Skeletal muscle cell (primary cell): ENCODE measurements at regions not wholly inside any gene's neighbourhood (a gene's known extent, or its start where the extent isn't known, plus 50 kb on each side); places are given as distances from the start of the nearest gene placed in this dataset.

Experiments
- DNase-seq: peaks from one replicate; pipeline ENCODE4 v3.0.0-alpha.2; 2010; ENCODE audit warnings: low read depth
- H3K4me3 ChIP-seq: 2 replicates; pipeline ENCODE4 v1.5.1; 2011; ENCODE audit warnings: low read depth, mild to moderate bottlenecking, control low read depth, low read length, moderate library complexity

GRCh38 chr11:135075740-135076139 is 663.7 kb upstream of the B3GAT1 start:
- no peak for DNase-seq
- H3K4me3 ChIP-seq, result no peak overlapping the region

GRCh38 chr11:135074397-135074998 is 662.5 kb upstream of the B3GAT1 start:
- H3K4me3 ChIP-seq, result no peak overlapping the region
- DNase-seq, result no peak

- no peak overlapping the region for H3K4me3 ChIP-seq
- DNase-seq, result no peak
Measured at GRCh38 chr11:135073870-135074269, 661.8 kb upstream of the B3GAT1 start.

GRCh38 chr11:135073381-135073780 is 661.3 kb upstream of the B3GAT1 start:
- no peak for DNase-seq
- no peak overlapping the region for H3K4me3 ChIP-seq

- no peak overlapping the region for H3K4me3 ChIP-seq
- no peak for DNase-seq
Measured at GRCh38 chr11:135069890-135070289, 657.8 kb upstream of the B3GAT1 start.

GRCh38 chr11:135069063-135069462 is 657.0 kb upstream of the B3GAT1 start:
- DNase-seq, result no peak

GRCh38 chr11:135062994-135063393 is 651.0 kb upstream of the B3GAT1 start:
- no peak overlapping the region for H3K4me3 ChIP-seq
- DNase-seq, result no peak

More at GRCh38 chr11:135069063-135069462, 657.0 kb upstream of the B3GAT1 start:
- H3K4me3 ChIP-seq, result no peak overlapping the region

GRCh38 chr11:135061166-135061565 is 649.1 kb upstream of the B3GAT1 start:
- no peak for DNase-seq
- H3K4me3 ChIP-seq, result no peak overlapping the region

GRCh38 chr11:135046986-135047385 is 634.9 kb upstream of the B3GAT1 start:
- H3K4me3 ChIP-seq, result no peak overlapping the region
- no peak for DNase-seq

- no peak for DNase-seq
- no peak overlapping the region for H3K4me3 ChIP-seq
Measured at GRCh38 chr11:135046556-135046955, 634.5 kb upstream of the B3GAT1 start.

GRCh38 chr11:135043434-135043833 is 631.4 kb upstream of the B3GAT1 start:
- no peak overlapping the region for H3K4me3 ChIP-seq
- DNase-seq, result no peak

- no peak overlapping the region for H3K4me3 ChIP-seq
Measured at GRCh38 chr11:135037828-135038227, 625.8 kb upstream of the B3GAT1 start.

GRCh38 chr11:135036488-135037297 is 624.7 kb upstream of the B3GAT1 start:
- no peak overlapping the region for H3K4me3 ChIP-seq
- no peak for DNase-seq

More at GRCh38 chr11:135037828-135038227, 625.8 kb upstream of the B3GAT1 start:
- no peak for DNase-seq

- no peak for DNase-seq
- H3K4me3 ChIP-seq, result no peak overlapping the region
Measured at GRCh38 chr11:135035282-135035681, 623.2 kb upstream of the B3GAT1 start.

- no peak for DNase-seq
- H3K4me3 ChIP-seq, result no peak overlapping the region
Measured at GRCh38 chr11:135033540-135033939, 621.5 kb upstream of the B3GAT1 start.

GRCh38 chr11:135031205-135031989 is 619.4 kb upstream of the B3GAT1 start:
- no peak overlapping the region for H3K4me3 ChIP-seq
- DNase-seq, result no peak

GRCh38 chr11:135027461-135027860 is 615.4 kb upstream of the B3GAT1 start:
- H3K4me3 ChIP-seq, result no peak overlapping the region
- peak; percentile 1 for DNase-seq

GRCh38 chr11:135023499-135023898 is 611.5 kb upstream of the B3GAT1 start:
- DNase-seq, result no peak
- H3K4me3 ChIP-seq, result no peak overlapping the region

GRCh38 chr11:135022454-135022853 is 610.4 kb upstream of the B3GAT1 start:
- no peak overlapping the region for H3K4me3 ChIP-seq
- DNase-seq, result no peak

- H3K4me3 ChIP-seq, result no peak overlapping the region
- DNase-seq, result no peak
Measured at GRCh38 chr11:135019899-135020298, 607.9 kb upstream of the B3GAT1 start.
